GM23338 (cell line): ENCODE measurements at regions not wholly inside any gene's neighbourhood (a gene's known extent, or its start where the extent isn't known, plus 50 kb on each side); places are given as distances from the start of the nearest gene placed in this dataset.

Source experiments
- ATAC-seq: fragments of 200-7000 bp; cut with Tn5 transposase; 3 replicates; pipeline ENCODE4 v1.9.1; 2020
- DNase-seq: peaks from one replicate; pipeline ENCODE4 v3.0.0-alpha.2; 2015; ENCODE audit warnings: low spot score
- H2AFZ ChIP-seq: fragments of 200-600 bp; sonication (generic); 2 replicates; pipeline ENCODE4 v1.8.0; 2016; ENCODE audit warnings: antibody characterized with exemption, mild to moderate bottlenecking, moderate library complexity
- H3F3A ChIP-seq: fragments of 200-600 bp; sonication (generic); replicated peaks from 2 replicates; pipeline ENCODE4 v1.8.0; 2017; ENCODE audit warnings: antibody characterized with exemption, mixed run types, low read depth
- H3K27ac ChIP-seq: fragments of 200-600 bp; sonication (generic); 2 replicates; pipeline ENCODE4 v1.6.1; 2016; ENCODE audit warnings: low read depth
- H3K27me3 ChIP-seq: fragments of 200-600 bp; sonication (generic); 2 replicates; pipeline ENCODE4 v1.8.0; 2016; ENCODE audit warnings: mild to moderate bottlenecking, mixed run types, moderate library complexity; ENCODE audit not compliant: insufficient read depth
- H3K36me3 ChIP-seq: fragments of 200-600 bp; sonication (generic); 2 replicates; pipeline ENCODE4 v1.8.0; 2016; ENCODE audit warnings: mild to moderate bottlenecking; ENCODE audit not compliant: insufficient read depth
- H3K4me1 ChIP-seq: fragments of 200-600 bp; sonication (generic); 2 replicates; pipeline ENCODE4 v1.8.0; 2016; ENCODE audit warnings: mild to moderate bottlenecking, moderate library complexity; ENCODE audit not compliant: insufficient read depth
- H3K4me2 ChIP-seq: fragments of 200-600 bp; sonication (generic); 2 replicates; pipeline ENCODE4 v1.7.1; 2017; ENCODE audit warnings: mixed run types
- H3K4me3 ChIP-seq: fragments of 200-600 bp; sonication (generic); 2 replicates; pipeline ENCODE4 v1.6.1; 2016; ENCODE audit warnings: mixed run types
- H3K79me2 ChIP-seq: fragments of 200-600 bp; sonication (generic); replicated peaks from 2 replicates; pipeline ENCODE4 v1.8.0; 2017; ENCODE audit warnings: mild to moderate bottlenecking; ENCODE audit not compliant: insufficient read depth
- H3K9me2 ChIP-seq: fragments of 200-600 bp; sonication (generic); 2 replicates; pipeline ENCODE4 v1.8.0; 2017; ENCODE audit not compliant: insufficient read depth
- H4K20me1 ChIP-seq: fragments of 200-600 bp; sonication (generic); replicated peaks from 2 replicates; pipeline ENCODE4 v1.8.0; 2017; ENCODE audit warnings: mild to moderate bottlenecking; ENCODE audit not compliant: insufficient read depth
- H3K27ac Mint-ChIP-seq: 2 replicates; pipeline ENCODE4 v1.8.0; 2020; ENCODE audit warnings: inconsistent platforms, mild to moderate bottlenecking, moderate library complexity, mixed read lengths
- H3K27me3 Mint-ChIP-seq: 3 replicates; pipeline ENCODE4 v1.8.0; 2022; ENCODE audit warnings: low read depth, mild to moderate bottlenecking, moderate library complexity, mixed read lengths, inconsistent platforms; ENCODE audit not compliant: insufficient read depth, poor library complexity
- H3K36me3 Mint-ChIP-seq: 3 replicates; pipeline ENCODE4 v1.8.0; 2021; ENCODE audit warnings: low read depth, mild to moderate bottlenecking, inconsistent platforms, moderate library complexity, mixed read lengths
- H3K4me1 Mint-ChIP-seq: 3 replicates; pipeline ENCODE4 v1.8.0; 2020; ENCODE audit warnings: mild to moderate bottlenecking, inconsistent platforms, mixed read lengths
- H3K4me3 Mint-ChIP-seq: 3 replicates; pipeline ENCODE4 v1.8.0; 2021; ENCODE audit warnings: moderate library complexity, mild to moderate bottlenecking, inconsistent platforms, mixed read lengths
- H3K9me3 Mint-ChIP-seq: 3 replicates; pipeline ENCODE4 v1.8.0; 2020; ENCODE audit warnings: moderate library complexity, mild to moderate bottlenecking, inconsistent platforms, mixed read lengths
- CTCF ChIP-seq, 2 experiments: fragments of 200-600 bp in 1 of 2; sonication (generic) in 1 of 2; conservative IDR thresholded peaks; 2 replicates each; pipeline versions ENCODE4 v1.5.1 to v1.6.1; 2016 to 2017; ENCODE audit warnings: antibody characterized with exemption in 2 of 2, low read depth in 2 of 2, mild to moderate bottlenecking in 2 of 2, moderate library complexity in 1 of 2
- ETS1 ChIP-seq: IDR thresholded peaks from 2 replicates; pipeline ENCODE4 v1.6.1; 2016; ENCODE audit warnings: antibody characterized with exemption
- EZH2 ChIP-seq: fragments of 200-600 bp; sonication (generic); IDR thresholded peaks from one replicate; pipeline ENCODE4 v1.8.0; 2017; ENCODE audit warnings: antibody characterized with exemption, mild to moderate bottlenecking, low read depth; ENCODE audit not compliant: unreplicated experiment
- EZH2phosphoT487 ChIP-seq: fragments of 200-600 bp; sonication (generic); IDR thresholded peaks from one replicate; pipeline ENCODE4 v1.8.1; 2018; ENCODE audit warnings: antibody characterized with exemption; ENCODE audit not compliant: unreplicated experiment
- JUNB ChIP-seq: IDR thresholded peaks from one replicate; pipeline ENCODE4 v1.6.1; 2016; ENCODE audit warnings: antibody characterized with exemption; ENCODE audit not compliant: unreplicated experiment
- NANOG ChIP-seq: IDR thresholded peaks from 2 replicates; pipeline ENCODE4 v1.6.1; 2016; ENCODE audit warnings: antibody characterized with exemption, borderline replicate concordance
- REST ChIP-seq: IDR thresholded peaks from one replicate; pipeline ENCODE4 v1.6.1; 2018; ENCODE audit warnings: antibody characterized with exemption; ENCODE audit not compliant: unreplicated experiment
- STAT1 ChIP-seq: IDR thresholded peaks from one replicate; pipeline ENCODE4 v1.6.1; 2016; ENCODE audit warnings: antibody characterized with exemption; ENCODE audit not compliant: unreplicated experiment
- ZNF114 ChIP-seq: fragments of 250-450 bp; sonication (Bioruptor Pico); IDR thresholded peaks from 2 replicates; pipeline ENCODE4 v1.5.0; 2020; ENCODE audit warnings: mild to moderate bottlenecking, moderate library complexity
- ZNF331 ChIP-seq: fragments of 250-450 bp; sonication (Bioruptor Pico); IDR thresholded peaks from 2 replicates; pipeline ENCODE4 v1.5.0; 2020; ENCODE audit warnings: low read depth, mild to moderate bottlenecking, moderate library complexity

- TF ChIP-seq CTCF (conservative IDR thresholded peaks at IDR 0.05; ENCODE audit: low read depth in 2 of 2) (no peak), ZNF114 (no peak), REST (no peak)
Observed at GRCh38 chr2:120888851-120889250, 153.2 kb downstream of the GLI2 start (continued).

- Histone ChIP-seq H3K79me2 (peaks cover 73% of the 10 kb centered on the region), H3K36me3 (no peaks in the 10 kb centered on the region; the same call in 1 of the 2 replicates), H3K9me2 (no peaks in the 10 kb centered on the region), H3K27ac (no peak overlapping the region), H3K4me1 (peaks cover 31% of the 10 kb centered on the region), H3K4me3 (no peak overlapping the region), H4K20me1 (peaks cover 45% of the 10 kb centered on the region), H3F3A (0 out of 2 replicates have a peak, but pooled peaks cover 12% of the 10 kb centered on the region), H3K4me2 (no peak overlapping the region), H3K27me3 (no peaks in the 10 kb centered on the region), H2AFZ (no peak overlapping the region)
- Mint-ChIP-seq H3K9me3 (no peaks in the 10 kb centered on the region), H3K4me3 (no peak overlapping the region), H3K4me1 (peaks cover 70% of the 10 kb centered on the region), H3K27me3 (peaks cover 11% of the 10 kb centered on the region), H3K27ac (no peak overlapping the region), H3K36me3 (peaks cover 5% of the 10 kb centered on the region; the same call in 1 of the 3 replicates)
- no peak for ATAC-seq
- no peak for TF ChIP-seq NANOG
- no peak for TF ChIP-seq EZH2
- no peak for TF ChIP-seq ZNF114
- TF ChIP-seq EZH2phosphoT487: no peak
- no peak for TF ChIP-seq STAT1
- no peak for TF ChIP-seq ZNF331 (CRISPR knock-in tag)
- no peak for TF ChIP-seq ETS1
- TF ChIP-seq JUNB: no peak
- no peak for DNase-seq
Observed at GRCh38 chr2:120889936-120890335, 154.3 kb downstream of the GLI2 start.
